ENCODE measurements at regions not wholly inside any gene's neighbourhood (a gene's known extent, or its start where the extent isn't known, plus 50 kb on each side); places are given as distances from the start of the nearest gene placed in this dataset.

- Mint-ChIP-seq H3K36me3 (ENCODE audit: unreplicated experiment) (no peaks in the 10 kb centered on the region), H3K4me1 (ENCODE audit: low read depth, unreplicated experiment) (no peaks in the 10 kb centered on the region), H3K4me3 (ENCODE audit: unreplicated experiment) (no peak overlapping the region), H3K27me3 (ENCODE audit: unreplicated experiment) (no peaks in the 10 kb centered on the region), H3K9me3 (ENCODE audit: unreplicated experiment) (no peaks in the 10 kb centered on the region), H3K27ac (ENCODE audit: unreplicated experiment) (no peak overlapping the region)
- DNase-seq: no peak
- no peak for TF ChIP-seq CTCF (IDR thresholded peaks at IDR 0.05; ENCODE audit: partially characterized antibody, unreplicated experiment)
Measured at GRCh38 chr15:62933386-62933785, 109.2 kb upstream of the TPM1 start.

DNA sequence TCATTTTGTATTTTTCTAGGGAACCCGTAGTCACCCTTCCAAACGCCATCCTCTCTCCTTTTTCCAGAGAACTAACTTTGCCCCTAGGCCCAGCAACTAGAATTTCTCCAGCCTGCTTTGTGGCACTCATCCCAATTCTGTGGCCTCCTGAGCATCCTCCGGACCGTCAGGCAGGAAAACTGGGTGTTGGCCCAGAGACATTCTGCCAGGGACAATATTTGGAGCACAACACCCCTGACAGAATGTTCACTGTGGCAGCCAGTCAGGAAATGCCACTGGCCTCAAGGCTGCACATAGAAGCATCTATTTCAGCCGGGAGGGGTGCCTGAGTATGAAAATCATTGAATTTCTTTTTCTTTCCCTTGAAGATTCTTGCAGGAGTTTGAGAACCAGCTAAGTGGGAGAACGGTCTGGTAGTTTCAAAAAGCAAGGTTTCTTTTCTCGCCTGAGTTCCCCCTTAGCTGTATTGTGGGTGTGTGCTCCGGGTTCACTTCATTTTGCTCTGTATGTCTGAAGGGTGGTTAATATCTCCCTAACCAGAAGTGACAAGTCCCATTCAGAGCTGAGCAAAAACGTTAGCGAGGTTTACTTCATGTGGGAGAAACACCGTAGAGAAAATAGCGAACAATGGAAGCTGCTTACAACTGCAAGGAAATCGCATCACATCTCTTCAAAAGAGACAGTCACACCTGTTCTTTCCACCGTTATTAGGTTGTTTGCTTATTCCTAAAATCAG lies 108.1 kb upstream of the TPM1 start:
- no peaks in the 10 kb centered on the region for H3K27me3 Mint-ChIP-seq (ENCODE audit: unreplicated experiment)

DNA sequence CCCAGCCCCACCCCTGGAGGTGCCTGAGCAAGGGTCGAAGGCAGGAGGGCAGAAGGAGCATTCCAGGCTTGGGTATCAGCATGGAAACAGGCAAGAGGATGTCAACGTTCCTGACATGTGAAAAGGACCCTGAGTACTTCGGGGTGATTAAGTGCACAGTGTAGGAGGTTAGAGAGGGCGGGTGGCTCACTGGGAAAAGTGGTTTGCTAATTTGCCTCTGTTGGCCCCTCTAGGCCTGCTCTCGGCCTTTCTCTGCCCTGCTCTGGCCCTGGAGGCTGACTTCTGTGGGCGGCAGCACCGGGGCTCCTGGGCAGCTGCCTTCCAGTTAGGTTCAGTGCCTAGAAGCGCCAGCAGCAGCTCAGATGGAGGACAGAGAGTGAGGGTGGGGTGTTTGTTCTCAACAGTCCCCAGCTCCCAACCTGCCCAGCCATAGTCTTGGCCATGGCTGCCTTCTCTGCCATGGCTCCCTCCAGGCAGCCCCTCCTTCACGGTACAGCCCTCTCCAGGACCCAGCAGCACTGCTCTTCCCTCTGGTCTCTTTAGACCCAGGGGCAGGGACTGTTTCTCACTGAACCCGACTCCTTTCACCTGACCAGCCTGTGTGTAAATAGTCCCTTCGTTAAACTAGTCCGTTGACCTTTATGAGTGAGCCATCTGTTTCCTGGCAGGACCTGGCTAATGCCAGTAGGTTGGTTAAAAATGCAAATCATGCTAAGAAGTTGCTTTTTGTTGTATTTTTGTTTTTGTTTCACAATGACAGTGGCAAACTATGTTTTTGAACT lies 107.1 kb upstream of the TPM1 start:
- no peak overlapping the region for H3K27ac Mint-ChIP-seq (ENCODE audit: unreplicated experiment)
- H3K4me1 Mint-ChIP-seq (ENCODE audit: low read depth, unreplicated experiment): peaks cover under 1% of the 10 kb centered on the region
- DNase-seq: no peak
- H3K36me3 Mint-ChIP-seq (ENCODE audit: unreplicated experiment): no peaks in the 10 kb centered on the region
- H3K27me3 Mint-ChIP-seq (ENCODE audit: unreplicated experiment): peaks cover under 1% of the 10 kb centered on the region
- TF ChIP-seq CTCF (IDR thresholded peaks at IDR 0.05; ENCODE audit: partially characterized antibody, unreplicated experiment): no peak
- no peaks in the 10 kb centered on the region for H3K9me3 Mint-ChIP-seq (ENCODE audit: unreplicated experiment)
- H3K4me3 Mint-ChIP-seq (ENCODE audit: unreplicated experiment): no peak overlapping the region

More for the DNA sequence above, 108.1 kb upstream of the TPM1 start:
- H3K4me3 Mint-ChIP-seq (ENCODE audit: unreplicated experiment): no peak overlapping the region
- no peak for TF ChIP-seq CTCF (IDR thresholded peaks at IDR 0.05; ENCODE audit: partially characterized antibody, unreplicated experiment)
- H3K4me1 Mint-ChIP-seq (ENCODE audit: low read depth, unreplicated experiment): no peaks in the 10 kb centered on the region
- no peak for DNase-seq
- H3K36me3 Mint-ChIP-seq (ENCODE audit: unreplicated experiment): no peaks in the 10 kb centered on the region
- H3K9me3 Mint-ChIP-seq (ENCODE audit: unreplicated experiment): no peaks in the 10 kb centered on the region
- H3K27ac Mint-ChIP-seq (ENCODE audit: unreplicated experiment): no peak overlapping the region

DNA sequence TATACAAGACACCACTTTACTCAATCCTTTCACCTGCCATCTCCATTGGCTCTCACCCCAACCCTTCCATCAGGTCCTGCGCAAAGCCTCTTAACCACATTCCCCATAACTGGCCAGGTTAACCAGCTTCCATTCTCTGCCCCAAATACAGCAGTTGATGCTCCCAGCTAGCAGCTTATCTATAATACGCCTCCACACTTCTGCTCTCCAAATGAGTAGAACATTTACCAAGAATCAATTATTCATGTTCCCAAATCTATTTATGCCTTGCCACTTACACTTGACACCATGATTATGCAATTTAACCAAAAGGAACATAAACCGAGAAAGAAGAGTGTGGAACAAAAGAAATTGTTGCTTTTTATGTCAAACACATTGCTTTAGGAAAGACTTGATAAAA lies 103.7 kb upstream of the TPM1 start:
- Mint-ChIP-seq H3K4me1 (ENCODE audit: low read depth, unreplicated experiment) (peaks cover 3% of the 10 kb centered on the region), H3K27ac (ENCODE audit: unreplicated experiment) (no peak overlapping the region), H3K9me3 (ENCODE audit: unreplicated experiment) (no peaks in the 10 kb centered on the region), H3K4me3 (ENCODE audit: unreplicated experiment) (no peak overlapping the region), H3K27me3 (ENCODE audit: unreplicated experiment) (peaks cover 3% of the 10 kb centered on the region), H3K36me3 (ENCODE audit: unreplicated experiment) (no peaks in the 10 kb centered on the region)
- no peak for DNase-seq
- TF ChIP-seq CTCF (IDR thresholded peaks at IDR 0.05; ENCODE audit: partially characterized antibody, unreplicated experiment): no peak

All from glutamatergic neuron (in vitro differentiated cells).